ENCODE measurements at regions not wholly inside any gene's neighbourhood (a gene's known extent, or its start where the extent isn't known, plus 50 kb on each side); places are given as distances from the start of the nearest gene placed in this dataset.

GRCh38 chr12:4985820-4986219 is 57.9 kb upstream of the KCNA5 start:
- no peak for TF ChIP-seq CTCF (IDR thresholded peaks at IDR 0.05)

- no peak for TF ChIP-seq CTCF (IDR thresholded peaks at IDR 0.05)
Observed at GRCh38 chr12:4987076-4988046, 56.3 kb upstream of the KCNA5 start.

GRCh38 chr12:4991373-4991772 is 52.3 kb upstream of the KCNA5 start:
- TF ChIP-seq CTCF (IDR thresholded peaks at IDR 0.05): no peak

GRCh38 chr12:4991801-4992200 is 51.9 kb upstream of the KCNA5 start:
- no peak for TF ChIP-seq CTCF (IDR thresholded peaks at IDR 0.05)

GRCh38 chr12:4992871-4993270 is 50.8 kb upstream of the KCNA5 start:
- no peak for TF ChIP-seq CTCF (IDR thresholded peaks at IDR 0.05)

Data from LNCAP (cell line).